IMR-90 (cell line): ENCODE measurements at regions not wholly inside any gene's neighbourhood (a gene's known extent, or its start where the extent isn't known, plus 50 kb on each side); places are given as distances from the start of the nearest gene placed in this dataset.

Source experiments
- ATAC-seq: fragments of 200-7000 bp; cut with Tn5 transposase; 2 replicates; pipeline ENCODE4 v1.9.1; 2020; ENCODE audit warnings: low read depth, mild to moderate bottlenecking, moderate library complexity
- BruUV-seq: library from RNA; stranded (reverse); fragments of 400-500 nt; replicated peaks from 2 replicates; lab custom pipeline; 2021; lab: Mats Ljungman, UMichigan
- CTCF ChIA-PET: fragments of 300-600 bp; formaldehyde crosslinking; extraction: SDS; loops from one replicate; lab custom pipeline; 2021; ENCODE audit warnings: antibody characterized with exemption; lab: Yijun Ruan, JAX
- POLR2A ChIA-PET: fragments of 300-600 bp; sonication (Branson Sonifier 250); formaldehyde crosslinking; loops from one replicate; lab custom pipeline; 2022; ENCODE audit warnings: antibody characterized with exemption; ENCODE audit not compliant: unreplicated experiment; lab: Charles Lee
- DNase-seq: peaks from one replicate; pipeline ENCODE4 v3.0.0; 2013
- H2AFZ ChIP-seq: replicated peaks from 2 replicates; pipeline ENCODE3; 2013; ENCODE audit warnings: low read length, mild to moderate bottlenecking; ENCODE audit not compliant: poor library complexity
- H2AK5ac ChIP-seq: 2 replicates; pipeline ENCODE4 v1.6.1; 2013; ENCODE audit warnings: low read depth, low read length, inconsistent platforms
- H2AK9ac ChIP-seq: replicated peaks from 2 replicates; pipeline ENCODE3; 2013; ENCODE audit warnings: mild to moderate bottlenecking, low read depth, low read length, moderate library complexity; ENCODE audit not compliant: poor library complexity
- H2BK120ac ChIP-seq: 2 replicates; pipeline ENCODE4 v1.6.1; 2013; ENCODE audit warnings: low read depth, low read length, inconsistent platforms
- H2BK15ac ChIP-seq: 3 replicates; pipeline ENCODE4 v1.6.1; 2013; ENCODE audit warnings: low read depth, low read length, inconsistent platforms
- H2BK20ac ChIP-seq: 2 replicates; pipeline ENCODE4 v1.6.1; 2013; ENCODE audit warnings: low read depth, mild to moderate bottlenecking, inconsistent platforms, low read length, moderate library complexity
- H2BK5ac ChIP-seq: 2 replicates; pipeline ENCODE4 v1.6.1; 2013; ENCODE audit warnings: mild to moderate bottlenecking, low read depth, low read length, inconsistent platforms; ENCODE audit not compliant: poor library complexity, severe bottlenecking
- H3K14ac ChIP-seq: replicated peaks from 2 replicates; pipeline ENCODE4 v1.6.1; 2013; ENCODE audit warnings: low read depth, low read length, inconsistent platforms
- H3K18ac ChIP-seq: 2 replicates; pipeline ENCODE4 v1.6.1; 2013; ENCODE audit warnings: low read depth, low read length, control low read depth
- H3K23ac ChIP-seq: 2 replicates; pipeline ENCODE4 v1.6.1; 2013; ENCODE audit warnings: low read depth, low read length, inconsistent platforms
- H3K27ac ChIP-seq: 2 replicates; pipeline ENCODE4 v1.5.1; 2013; ENCODE audit warnings: mild to moderate bottlenecking, control low read depth, low read length; ENCODE audit not compliant: insufficient read depth
- H3K27me3 ChIP-seq: 2 replicates; pipeline ENCODE4 v1.6.1; 2013; ENCODE audit warnings: low read length; ENCODE audit not compliant: control insufficient read depth, insufficient read depth
- H3K36me3 ChIP-seq: 2 replicates; pipeline ENCODE4 v1.6.1; 2013; ENCODE audit warnings: low read length, mixed read lengths; ENCODE audit not compliant: control insufficient read depth, insufficient read depth
- H3K4ac ChIP-seq: 2 replicates; pipeline ENCODE4 v1.6.1; 2013; ENCODE audit warnings: low read depth, low read length, inconsistent platforms
- H3K4me1 ChIP-seq: 2 replicates; pipeline ENCODE4 v1.6.1; 2013; ENCODE audit warnings: low read length, mixed read lengths; ENCODE audit not compliant: control insufficient read depth, insufficient read depth
- H3K4me2 ChIP-seq: 2 replicates; pipeline ENCODE4 v1.6.1; 2013; ENCODE audit warnings: low read depth, mild to moderate bottlenecking, control low read depth, low read length, moderate library complexity
- H3K4me3 ChIP-seq: 2 replicates; pipeline ENCODE4 v1.5.1; 2013; ENCODE audit warnings: low read depth, mild to moderate bottlenecking, control low read depth, low read length, moderate library complexity; ENCODE audit not compliant: insufficient read depth
- H3K56ac ChIP-seq: 2 replicates; pipeline ENCODE4 v1.6.1; 2013; ENCODE audit warnings: low read length, inconsistent platforms; ENCODE audit not compliant: insufficient read depth; ENCODE audit errors: extremely low read depth
- H3K79me1 ChIP-seq, 2 experiments: 2 replicates each; pipeline ENCODE4 v1.6.1; 2013; ENCODE audit warnings: low read length in 2 of 2, inconsistent platforms in 1 of 2, low read depth in 1 of 2
- H3K9ac ChIP-seq: 2 replicates; pipeline ENCODE4 v1.6.1; 2013; ENCODE audit warnings: low read depth, low read length, control low read depth
- H3K9me1 ChIP-seq: 2 replicates; pipeline ENCODE4 v1.6.1; 2013; ENCODE audit warnings: low read length, inconsistent platforms; ENCODE audit not compliant: insufficient read depth
- H3K9me3 ChIP-seq: 2 replicates; pipeline ENCODE4 v1.6.1; 2013; ENCODE audit warnings: low read length; ENCODE audit not compliant: control insufficient read depth, insufficient read depth
- H4K20me1 ChIP-seq: 2 replicates; pipeline ENCODE4 v1.6.1; 2013; ENCODE audit warnings: low read length, inconsistent platforms; ENCODE audit not compliant: insufficient read depth
- H4K5ac ChIP-seq: 2 replicates; pipeline ENCODE4 v1.6.1; 2013; ENCODE audit warnings: mild to moderate bottlenecking, low read depth, low read length, control low read depth
- H4K8ac ChIP-seq, 2 experiments: 2 replicates each; pipeline ENCODE4 v1.6.1; 2013; ENCODE audit warnings: low read depth in 2 of 2, low read length in 2 of 2, control low read depth in 1 of 2, inconsistent platforms in 1 of 2
- H4K91ac ChIP-seq: 2 replicates; pipeline ENCODE4 v1.6.1; 2013; ENCODE audit warnings: low read depth, low read length, inconsistent platforms; ENCODE audit not compliant: insufficient read depth
- BHLHE40 ChIP-seq: fragments of 150-350 bp; IDR thresholded peaks from 2 replicates; pipeline ENCODE4 v1.6.1; 2016; ENCODE audit warnings: mild to moderate bottlenecking, low read depth, low read length
- CEBPB ChIP-seq: IDR thresholded peaks from 2 replicates; pipeline ENCODE4 v1.6.1; 2012; ENCODE audit warnings: low read depth, low read length, improper control_type of control experiment
- CHD1 ChIP-seq: IDR thresholded peaks from 2 replicates; pipeline ENCODE4 v1.6.1; 2012; ENCODE audit warnings: low read depth, low read length, improper control_type of control experiment
- CTCF ChIP-seq: conservative IDR thresholded peaks from 2 replicates; pipeline ENCODE4 v1.5.1; 2012; ENCODE audit warnings: mild to moderate bottlenecking, low read depth, low read length, improper control_type of control experiment
- FOS ChIP-seq: fragments of 150-350 bp; IDR thresholded peaks from 2 replicates; pipeline ENCODE4 v1.6.1; 2016; ENCODE audit warnings: low read depth, low read length
- MAFK ChIP-seq: IDR thresholded peaks from 2 replicates; pipeline ENCODE4 v1.6.1; 2012; ENCODE audit warnings: low read depth, low read length, improper control_type of control experiment
- MAZ ChIP-seq: IDR thresholded peaks from 2 replicates; pipeline ENCODE4 v1.6.1; 2012; ENCODE audit warnings: low read depth, mild to moderate bottlenecking, low read length, improper control_type of control experiment, moderate library complexity, borderline replicate concordance
- MXI1 ChIP-seq: IDR thresholded peaks from 2 replicates; pipeline ENCODE4 v1.6.1; 2012; ENCODE audit warnings: low read depth, mild to moderate bottlenecking, low read length, moderate library complexity, borderline replicate concordance
- NFE2L2 ChIP-seq: fragments of 150-350 bp; IDR thresholded peaks from 2 replicates; pipeline ENCODE4 v1.6.1; 2016; ENCODE audit warnings: low read depth, mild to moderate bottlenecking, low read length
- POLR2A ChIP-seq: IDR thresholded peaks from 2 replicates; pipeline ENCODE4 v1.6.1; 2012; ENCODE audit warnings: mild to moderate bottlenecking, low read depth, low read length
- RAD21 ChIP-seq: IDR thresholded peaks from 2 replicates; pipeline ENCODE4 v1.6.1; 2012; ENCODE audit warnings: low read length, improper control_type of control experiment
- RCOR1 ChIP-seq: IDR thresholded peaks from 2 replicates; pipeline ENCODE4 v1.6.1; 2012; ENCODE audit warnings: mild to moderate bottlenecking, low read length, improper control_type of control experiment; ENCODE audit not compliant: insufficient replicate concordance
- RFX5 ChIP-seq: IDR thresholded peaks from 2 replicates; pipeline ENCODE4 v1.8.0; 2012; ENCODE audit warnings: low read depth, mild to moderate bottlenecking, low read length, moderate library complexity
- SMC3 ChIP-seq: fragments of 150-350 bp; IDR thresholded peaks from 2 replicates; pipeline ENCODE4 v1.6.1; 2016; ENCODE audit warnings: low read depth, mild to moderate bottlenecking, antibody characterized with exemption, low read length, moderate library complexity
- WGBS, 2 experiments: methylation state at CpG; one replicate each; pipeline versions ENCODE4 v1.1.5 to v1.1.7; 2013; ENCODE audit warnings: missing lambda C conversion rate in 2 of 2; ENCODE audit not compliant: insufficient read length in 1 of 2; ENCODE audit errors: extremely low coverage in 2 of 2; 5-methylcytosine and 5-hydroxymethylcytosine counted together
- dilution Hi-C: fragments of 300-500 bp; cut with HindIII; formaldehyde crosslinking; loops from one replicate; pipeline ENCODE4 v1.14.3; 2018; ENCODE audit warnings: low sequenced_read_pairs; ENCODE audit not compliant: unreplicated experiment
- in situ Hi-C: fragments of 300-500 bp; cut with MboI; formaldehyde crosslinking; loops from 3 replicates; pipeline ENCODE4 v1.14.3; 2019; ENCODE audit warnings: low sequenced_read_pairs, inconsistent platforms, mixed read lengths
- intact Hi-C: fragments of 100-400 bp; cut with micrococcal nuclease; formaldehyde crosslinking; loops from 2 replicates; pipeline ENCODE4 v1.10.0; 2022
- TF ChIP-seq, protein P1 (sequence below): fragments of 150-350 bp; IDR thresholded peaks from 2 replicates; pipeline ENCODE4 v1.6.1; 2017; ENCODE audit warnings: mild to moderate bottlenecking, antibody characterized with exemption, low read length, low read depth
- TF ChIP-seq, protein P2 (sequence below): fragments of 150-350 bp; IDR thresholded peaks from 2 replicates; pipeline ENCODE4 v1.6.1; 2016; ENCODE audit warnings: low read depth, mild to moderate bottlenecking, low read length, moderate library complexity, borderline replicate concordance

DNA sequence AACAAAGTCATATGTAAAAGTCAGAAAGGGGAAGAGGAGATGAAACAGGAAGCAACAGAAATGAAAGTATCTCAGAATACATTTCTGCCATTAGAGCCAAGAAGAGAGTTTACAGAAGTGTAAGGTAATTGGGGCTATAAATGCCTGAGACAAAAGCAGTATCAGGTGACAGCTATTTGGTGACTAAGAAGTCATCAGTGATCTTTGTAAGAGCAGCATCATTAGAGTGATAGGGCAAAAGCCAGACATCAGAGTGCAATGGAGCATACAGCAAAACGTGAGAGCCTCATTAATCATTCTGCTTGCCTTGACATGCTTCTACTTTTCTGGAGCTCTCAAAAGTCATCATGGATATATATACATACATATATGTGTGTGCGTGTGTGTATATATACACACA, 804.7 kb upstream of the PIK3C3 start:
- POLR2A ChIA-PET, result no interaction called here
- H4K91ac ChIP-seq, result no peak overlapping the region
- no peak overlapping the region for H4K8ac ChIP-seq
- dilution Hi-C loops (no loop called here), in situ Hi-C loops (no loop called here), intact Hi-C loops (no loop called here)
- no peak overlapping the region for H3K56ac ChIP-seq
- no peak for TF ChIP-seq MXI1
- TF ChIP-seq BHLHE40, result no peak
- no peak for TF ChIP-seq MAZ
- no peak for TF ChIP-seq POLR2A
- no peak for TF ChIP-seq NFE2L2
- TF ChIP-seq, protein P1, sequence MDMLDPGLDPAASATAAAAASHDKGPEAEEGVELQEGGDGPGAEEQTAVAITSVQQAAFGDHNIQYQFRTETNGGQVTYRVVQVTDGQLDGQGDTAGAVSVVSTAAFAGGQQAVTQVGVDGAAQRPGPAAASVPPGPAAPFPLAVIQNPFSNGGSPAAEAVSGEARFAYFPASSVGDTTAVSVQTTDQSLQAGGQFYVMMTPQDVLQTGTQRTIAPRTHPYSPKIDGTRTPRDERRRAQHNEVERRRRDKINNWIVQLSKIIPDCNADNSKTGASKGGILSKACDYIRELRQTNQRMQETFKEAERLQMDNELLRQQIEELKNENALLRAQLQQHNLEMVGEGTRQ, result no peak
- TF ChIP-seq, protein P2, sequence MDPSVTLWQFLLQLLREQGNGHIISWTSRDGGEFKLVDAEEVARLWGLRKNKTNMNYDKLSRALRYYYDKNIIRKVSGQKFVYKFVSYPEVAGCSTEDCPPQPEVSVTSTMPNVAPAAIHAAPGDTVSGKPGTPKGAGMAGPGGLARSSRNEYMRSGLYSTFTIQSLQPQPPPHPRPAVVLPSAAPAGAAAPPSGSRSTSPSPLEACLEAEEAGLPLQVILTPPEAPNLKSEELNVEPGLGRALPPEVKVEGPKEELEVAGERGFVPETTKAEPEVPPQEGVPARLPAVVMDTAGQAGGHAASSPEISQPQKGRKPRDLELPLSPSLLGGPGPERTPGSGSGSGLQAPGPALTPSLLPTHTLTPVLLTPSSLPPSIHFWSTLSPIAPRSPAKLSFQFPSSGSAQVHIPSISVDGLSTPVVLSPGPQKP, result no peak
- no peak for TF ChIP-seq RCOR1
- TF ChIP-seq RAD21, result no peak
- no peak for TF ChIP-seq FOS
- TF ChIP-seq RFX5, result no peak
- TF ChIP-seq CHD1, result no peak
- TF ChIP-seq CEBPB, result no peak
- TF ChIP-seq SMC3, result no peak
- no peak for TF ChIP-seq CTCF
- TF ChIP-seq MAFK, result no peak
- no peak overlapping the region for H3K14ac ChIP-seq
- H2BK120ac ChIP-seq, result no peak overlapping the region
- CTCF ChIA-PET, result no interaction called here
- DNase-seq, result no peak
- H3K4ac ChIP-seq, result no peak overlapping the region
- no peak for ATAC-seq
- no peaks in the 10 kb centered on the region for H3K9me3 ChIP-seq
- no peaks in the 10 kb centered on the region for H3K9me1 ChIP-seq
- H2AK9ac ChIP-seq, result no peak overlapping the region
- no peak overlapping the region for H3K4me3 ChIP-seq
- H3K4me2 ChIP-seq, result no peak overlapping the region
- no peak overlapping the region for H2AFZ ChIP-seq
- H2BK15ac ChIP-seq, result no peak overlapping the region
- H2BK5ac ChIP-seq, result no peak overlapping the region
- BruUV-seq, result no TSS peak
- H2AK5ac ChIP-seq, result no peak overlapping the region
- H3K27ac ChIP-seq, result no peak overlapping the region
- no peak overlapping the region for H2BK20ac ChIP-seq
- no peak overlapping the region for H3K18ac ChIP-seq
- no peaks in the 10 kb centered on the region for H4K20me1 ChIP-seq
- H3K9ac ChIP-seq, result no peak overlapping the region
- no peaks in the 10 kb centered on the region for H3K79me1 ChIP-seq
- H4K5ac ChIP-seq, result no peak overlapping the region
- H3K36me3 ChIP-seq, result no peaks in the 10 kb centered on the region
- H3K27me3 ChIP-seq, result no peaks in the 10 kb centered on the region
- no CpG with 5 or more reads among the region's 2 CpGs for WGBS, 2 experiments
- H3K23ac ChIP-seq, result no peak overlapping the region
- peaks cover 2% of the 10 kb centered on the region; the same call in 1 of the 2 replicates for H3K4me1 ChIP-seq
